H1 (cell line): ENCODE measurements at regions not wholly inside any gene's neighbourhood (a gene's known extent, or its start where the extent isn't known, plus 50 kb on each side); places are given as distances from the start of the nearest gene placed in this dataset.

Source experiments
- CTCF ChIA-PET: fragments of 300-600 bp; sonication (Branson Sonifier 250); formaldehyde crosslinking; loops from one replicate; lab custom pipeline; 2021; ENCODE audit not compliant: partially characterized antibody; lab: Charles Lee
- POLR2A ChIA-PET: fragments of 300-600 bp; sonication (Branson Sonifier 250); formaldehyde crosslinking; loops from one replicate; lab custom pipeline; 2021; ENCODE audit warnings: inconsistent platforms; ENCODE audit not compliant: partially characterized antibody; lab: Charles Lee
- DNase-seq, 2 experiments: peaks; one replicate each; pipeline versions ENCODE4 v3.0.0 to v3.0.0-alpha.2; 2010 to 2022; ENCODE audit warnings: low spot score in 2 of 2, low read depth in 1 of 2, mixed read lengths in 1 of 2
- FAIRE-seq: peaks from 2 replicates; lab custom pipeline; 2011; peaks lifted over from hg19 to GRCh38; lab: Jason Lieb, UNC
- H2AFZ ChIP-seq: 2 replicates; pipeline ENCODE4 v1.8.1; 2012; ENCODE audit warnings: low read length, inconsistent platforms
- H2AK5ac ChIP-seq: 2 replicates; pipeline ENCODE4 v1.6.1; 2013; ENCODE audit warnings: low read depth, low read length
- H2BK120ac ChIP-seq: replicated peaks from 2 replicates; pipeline ENCODE3; 2013; ENCODE audit warnings: low read depth, low read length, inconsistent platforms
- H2BK12ac ChIP-seq: 2 replicates; pipeline ENCODE4 v1.6.1; 2013; ENCODE audit warnings: low read depth, low read length
- H2BK15ac ChIP-seq: 2 replicates; pipeline ENCODE4 v1.6.1; 2013; ENCODE audit warnings: low read length
- H2BK20ac ChIP-seq: 2 replicates; pipeline ENCODE4 v1.6.1; 2013; ENCODE audit warnings: low read length
- H2BK5ac ChIP-seq: 2 replicates; pipeline ENCODE4 v1.6.1; 2013; ENCODE audit warnings: low read depth, low read length
- H3K14ac ChIP-seq: 2 replicates; pipeline ENCODE4 v1.6.1; 2013; ENCODE audit warnings: inconsistent platforms; ENCODE audit not compliant: insufficient read length
- H3K18ac ChIP-seq: 2 replicates; pipeline ENCODE4 v1.6.1; 2013; ENCODE audit warnings: low read length; ENCODE audit errors: extremely low read depth
- H3K23ac ChIP-seq: 2 replicates; pipeline ENCODE4 v1.6.1; 2013; ENCODE audit warnings: inconsistent platforms; ENCODE audit not compliant: insufficient read length
- H3K23me2 ChIP-seq: 2 replicates; pipeline ENCODE4 v1.6.1; 2013; ENCODE audit warnings: low read depth, low read length
- H3K27ac ChIP-seq: 2 replicates; pipeline ENCODE4 v1.6.1; 2011; ENCODE audit warnings: low read depth, low read length, inconsistent platforms
- H3K27me3 ChIP-seq, 4 experiments: replicated peaks in 1 of 4; 1 replicate in 1 of 4; 2 replicates in 3 of 4; pipeline versions ENCODE4 v1.6.1 to v1.8.1; 2011 to 2013; ENCODE audit warnings: low read length in 3 of 4, mild to moderate bottlenecking in 3 of 4, inconsistent platforms in 2 of 4, mixed read lengths in 2 of 4, moderate library complexity in 1 of 4; ENCODE audit not compliant: control insufficient read depth in 3 of 4, insufficient read depth in 3 of 4; ENCODE audit errors: extremely low read depth in 1 of 4
- H3K36me3 ChIP-seq, 4 experiments: 2 replicates each; pipeline versions ENCODE4 v1.6.1 to v1.8.1; 2011 to 2013; ENCODE audit warnings: mild to moderate bottlenecking in 4 of 4, low read length in 3 of 4, moderate library complexity in 2 of 4, control low read depth in 1 of 4, inconsistent platforms in 1 of 4; ENCODE audit not compliant: insufficient read depth in 4 of 4, control insufficient read depth in 2 of 4
- H3K4ac ChIP-seq: replicated peaks from 2 replicates; pipeline ENCODE3; 2013; ENCODE audit warnings: low read length, low read depth, mixed read lengths, inconsistent platforms; ENCODE audit not compliant: insufficient read length
- H3K4me1 ChIP-seq, 4 experiments: replicated peaks in 1 of 4; 1 replicate in 1 of 4; 2 replicates in 3 of 4; pipeline versions ENCODE4 v1.6.1 to v1.8.1; 2011 to 2013; ENCODE audit warnings: low read length in 3 of 4, inconsistent platforms in 2 of 4, mixed read lengths in 1 of 4; ENCODE audit not compliant: insufficient read depth in 4 of 4, control insufficient read depth in 3 of 4
- H3K4me2 ChIP-seq, 2 experiments: 2 replicates each; pipeline versions ENCODE4 v1.6.1 to v1.8.1; 2011 to 2013; ENCODE audit warnings: low read depth in 2 of 2, low read length in 2 of 2, control low read depth in 1 of 2, inconsistent platforms in 1 of 2, mild to moderate bottlenecking in 1 of 2; ENCODE audit not compliant: insufficient read depth in 1 of 2
- H3K4me3 ChIP-seq, 4 experiments: fragments of 200-600, 300-600 bp in 1 of 4; sonication (generic), shearing (Covaris generic), sonication (Bioruptor Twin) in 1 of 4; 2 replicates each; pipeline versions ENCODE4 v1.5.1 to v1.8.1; 2011 to 2016; ENCODE audit warnings: low read length in 4 of 4, low read depth in 3 of 4, control low read depth in 2 of 4, inconsistent platforms in 2 of 4, mild to moderate bottlenecking in 2 of 4, mixed read lengths in 1 of 4, moderate library complexity in 1 of 4; ENCODE audit not compliant: insufficient read depth in 2 of 4; ENCODE audit errors: extremely low read depth in 1 of 4
- H3K56ac ChIP-seq: replicated peaks from 2 replicates; pipeline ENCODE3; 2013; ENCODE audit warnings: low read depth, mild to moderate bottlenecking, mixed read lengths, low read length, inconsistent platforms; ENCODE audit not compliant: insufficient read length
- H3K79me1 ChIP-seq: 2 replicates; pipeline ENCODE4 v1.6.1; 2013; ENCODE audit warnings: low read depth, low read length, control low read depth
- H3K79me2 ChIP-seq, 2 experiments: 2 replicates each; pipeline versions ENCODE4 v1.6.1 to v1.8.1; 2012 to 2013; ENCODE audit warnings: low read length in 2 of 2, mild to moderate bottlenecking in 2 of 2, inconsistent platforms in 1 of 2; ENCODE audit not compliant: insufficient read depth in 2 of 2, control insufficient read depth in 1 of 2
- H3K9ac ChIP-seq, 4 experiments: replicated peaks in 1 of 4; 1 replicate in 1 of 4; 2 replicates in 3 of 4; pipeline versions ENCODE4 v1.6.1 to v1.8.1; 2011 to 2013; ENCODE audit warnings: low read depth in 3 of 4, low read length in 3 of 4, control low read depth in 2 of 4, mild to moderate bottlenecking in 2 of 4, moderate library complexity in 2 of 4, inconsistent platforms in 1 of 4; ENCODE audit errors: extremely low read depth in 1 of 4
- H3K9me3 ChIP-seq, 2 experiments: 2 replicates each; pipeline versions ENCODE4 v1.6.1 to v1.8.1; 2012 to 2013; ENCODE audit warnings: mild to moderate bottlenecking in 2 of 2, moderate library complexity in 2 of 2, control low read depth in 1 of 2, inconsistent platforms in 1 of 2, low read depth in 1 of 2, low read length in 1 of 2, mixed read lengths in 1 of 2; ENCODE audit not compliant: insufficient read depth in 2 of 2
- H4K20me1 ChIP-seq, 2 experiments: replicated peaks in 1 of 2; 2 replicates each; pipeline versions ENCODE3 to v1.8.1; 2011 to 2013; ENCODE audit warnings: inconsistent platforms in 2 of 2, low read length in 2 of 2, mild to moderate bottlenecking in 1 of 2; ENCODE audit not compliant: insufficient read depth in 2 of 2, control insufficient read depth in 1 of 2
- H4K5ac ChIP-seq: 2 replicates; pipeline ENCODE4 v1.6.1; 2013; ENCODE audit warnings: low read length, low read depth, mixed read lengths, inconsistent platforms; ENCODE audit not compliant: insufficient read length
- H4K8ac ChIP-seq: 2 replicates; pipeline ENCODE4 v1.8.0; 2013; ENCODE audit warnings: mild to moderate bottlenecking, moderate library complexity, low read length, inconsistent platforms; ENCODE audit not compliant: insufficient read depth; ENCODE audit errors: extremely low read depth
- H4K91ac ChIP-seq: replicated peaks from 2 replicates; pipeline ENCODE3; 2013; ENCODE audit warnings: low read length, mixed read lengths, inconsistent platforms; ENCODE audit not compliant: insufficient read length
- BACH1 ChIP-seq: IDR thresholded peaks from 2 replicates; pipeline ENCODE4 v1.6.1; 2012; ENCODE audit warnings: low read length, improper control_type of control experiment
- HDAC2 ChIP-seq, 2 experiments: fragments of 300-600 bp in 1 of 2; sonication (generic) in 1 of 2; IDR thresholded peaks; 2 replicates each; pipeline ENCODE4 v1.6.1; 2011 to 2012; ENCODE audit warnings: low read depth in 2 of 2, low read length in 2 of 2, mild to moderate bottlenecking in 2 of 2, moderate library complexity in 2 of 2, borderline replicate concordance in 1 of 2, inconsistent platforms in 1 of 2
- NRF1 ChIP-seq: IDR thresholded peaks from 2 replicates; pipeline ENCODE4 v1.6.1; 2011; ENCODE audit warnings: mild to moderate bottlenecking, low read depth, low read length, improper control_type of control experiment
- RAD21 ChIP-seq, 2 experiments: IDR thresholded peaks in 1 of 2; conservative IDR thresholded peaks in 1 of 2; 2 replicates each; pipeline ENCODE4 v1.6.1; 2011; ENCODE audit warnings: low read depth in 2 of 2, low read length in 2 of 2, improper control_type of control experiment in 1 of 2, inconsistent platforms in 1 of 2, mild to moderate bottlenecking in 1 of 2, moderate library complexity in 1 of 2
- RBBP5 ChIP-seq: IDR thresholded peaks from 2 replicates; pipeline ENCODE4 v1.7.1; 2012; ENCODE audit warnings: low read depth, mild to moderate bottlenecking, inconsistent platforms, low read length, moderate library complexity, borderline replicate concordance
- SIRT6 ChIP-seq: IDR thresholded peaks from one replicate; pipeline ENCODE4 v1.7.1; 2012; ENCODE audit warnings: low read length, inconsistent platforms
- TCF12 ChIP-seq: IDR thresholded peaks from 2 replicates; pipeline ENCODE4 v1.6.1; 2011; ENCODE audit warnings: low read depth, mild to moderate bottlenecking, low read length
- YY1 ChIP-seq: IDR thresholded peaks from 2 replicates; pipeline ENCODE4 v1.6.1; 2011; ENCODE audit warnings: low read depth, mild to moderate bottlenecking, low read length
- WGBS, 2 experiments: shearing (Covaris generic) in 1 of 2; methylation state at CpG; one replicate each; pipeline versions ENCODE4 v1.1.6 to v1.1.7; 2013 to 2015; ENCODE audit warnings: low lambda C conversion rate in 2 of 2, mixed read lengths in 2 of 2, inconsistent platforms in 1 of 2, low coverage in 1 of 2, missing lambda C conversion rate in 1 of 2; ENCODE audit not compliant: insufficient replicate concordance in 2 of 2, insufficient coverage in 1 of 2, insufficient read length in 1 of 2; ENCODE audit errors: extremely low coverage in 1 of 2, missing lambda C conversion rate in 1 of 2; 5-methylcytosine and 5-hydroxymethylcytosine counted together
- TF ChIP-seq, protein P1 (sequence below): IDR thresholded peaks from 2 replicates; pipeline ENCODE4 v1.6.1; 2011; ENCODE audit warnings: low read depth, mild to moderate bottlenecking, low read length; ENCODE audit not compliant: insufficient read depth

DNA sequence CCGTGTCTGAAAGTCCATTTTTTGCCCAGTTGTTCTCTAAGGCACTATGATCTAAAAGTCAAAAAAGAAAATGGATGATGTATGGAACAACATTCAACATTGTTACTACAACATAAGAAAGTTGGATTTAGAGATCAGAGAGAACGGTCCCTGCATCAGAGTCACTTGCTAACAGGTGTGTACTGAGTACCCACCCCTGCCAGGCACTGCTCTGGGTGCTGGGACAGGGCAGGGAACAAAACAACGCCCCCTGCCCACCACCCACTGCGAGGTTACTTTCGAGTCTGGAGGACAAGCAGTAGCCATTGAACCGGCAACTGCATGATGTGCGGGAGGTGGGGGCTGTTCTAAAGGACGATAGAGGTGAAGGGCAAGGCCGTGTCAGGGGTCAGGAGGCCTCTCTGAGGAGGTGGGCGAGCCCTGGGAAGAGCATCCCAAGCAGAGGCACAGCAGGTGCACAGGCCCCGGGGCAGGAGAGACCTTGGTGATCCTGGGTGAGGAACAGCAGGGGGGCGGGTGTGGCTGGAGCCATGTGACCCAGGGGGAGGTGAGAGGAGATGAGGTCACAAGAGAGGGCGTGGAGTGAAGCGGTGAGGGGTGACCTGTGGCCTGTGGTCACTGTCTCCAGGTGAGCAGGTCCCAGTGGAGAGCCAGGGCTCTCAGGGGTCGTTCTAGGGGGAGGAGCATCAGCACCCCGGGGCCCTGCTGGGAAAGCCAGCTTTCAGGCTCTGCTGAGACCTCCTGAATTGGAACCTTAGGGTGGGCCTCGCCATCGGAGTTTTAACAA is 197.5 kb upstream of the SULF2 start:
- no peak overlapping the region for H3K23ac ChIP-seq
- no peaks in the 10 kb centered on the region for H3K27me3 ChIP-seq
- H3K18ac ChIP-seq, result no peak overlapping the region
- no peak overlapping the region for H4K5ac ChIP-seq
- no peaks in the 10 kb centered on the region for H3K23me2 ChIP-seq
- H4K8ac ChIP-seq, result no peak overlapping the region
- H2BK12ac ChIP-seq, result no peak overlapping the region
- no peak overlapping the region for H3K4me2 ChIP-seq
- 88% methylated on average over 18 of the region's 18 CpGs; no CpG with 5 or more reads in 1 of the 2 experiments for WGBS, 2 experiments
- no peak overlapping the region for H2BK15ac ChIP-seq
- no peak overlapping the region for H3K4ac ChIP-seq
- no peak overlapping the region for H3K56ac ChIP-seq
- no peak for FAIRE-seq
- no peak overlapping the region for H3K4me3 ChIP-seq
- TF ChIP-seq SIRT6 (no peak), RAD21 (IDR thresholded peaks at IDR 0.05 in 1 of 2, conservative IDR thresholded peaks at IDR 0.05 in 1 of 2; ENCODE audit: low read depth in 2 of 2, low read length in 2 of 2) (no peak), BACH1 (no peak), TCF12 (no peak), YY1 (no peak), RBBP5 (no peak), NRF1 (no peak), HDAC2 (IDR thresholded peaks at IDR 0.05; ENCODE audit: borderline replicate concordance in 1 of 2, low read depth in 2 of 2, low read length in 2 of 2) (no peak)
- TF ChIP-seq, protein P1, sequence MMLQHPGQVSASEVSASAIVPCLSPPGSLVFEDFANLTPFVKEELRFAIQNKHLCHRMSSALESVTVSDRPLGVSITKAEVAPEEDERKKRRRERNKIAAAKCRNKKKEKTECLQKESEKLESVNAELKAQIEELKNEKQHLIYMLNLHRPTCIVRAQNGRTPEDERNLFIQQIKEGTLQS, result no peak
- TF ChIP-seq, all 59 proteins: peak for 0
- Histone ChIP-seq H2BK120ac (no peak overlapping the region), H3K79me2 (no peaks in the 10 kb centered on the region), H2AFZ (no peak overlapping the region), H2BK20ac (no peak overlapping the region), H3K9me3 (peaks cover 0 to 6% of the 10 kb centered on the region in 2 experiments; a peak in 2 of 4 replicates), H3K36me3 (no peaks in the 10 kb centered on the region), H3K4me1 (peaks cover 0 to 7% (median 3%) of the 10 kb centered on the region in 4 experiments; a peak in 3 of 7 replicates), H4K20me1 (no peaks in the 10 kb centered on the region), H3K27ac (no peak overlapping the region), H4K91ac (no peak overlapping the region), H2BK5ac (no peak overlapping the region), H2AK5ac (no peak overlapping the region), H3K14ac (no peak overlapping the region), H3K79me1 (no peaks in the 10 kb centered on the region), H3K9ac (no peak overlapping the region)
- CTCF ChIA-PET, result interaction anchor here (0.6 to 1.3 kb wide), 2 partner anchors 12 to 253 kb away, joined by 3 to 4 read pairs; no protein-coding TSS in a partner anchor
- POLR2A ChIA-PET, result interaction anchor here (0.6 kb wide), 1 partner anchor 921 kb away, joined by 3 read pairs; no protein-coding TSS in a partner anchor
- DNase-seq, result no peak
